ENCODE measurements at regions not wholly inside any gene's neighbourhood (a gene's known extent, or its start where the extent isn't known, plus 50 kb on each side); places are given as distances from the start of the nearest gene placed in this dataset.
A peak's percentile ranks its signal among the peaks of the same experiment; 100 is the strongest.

DNA sequence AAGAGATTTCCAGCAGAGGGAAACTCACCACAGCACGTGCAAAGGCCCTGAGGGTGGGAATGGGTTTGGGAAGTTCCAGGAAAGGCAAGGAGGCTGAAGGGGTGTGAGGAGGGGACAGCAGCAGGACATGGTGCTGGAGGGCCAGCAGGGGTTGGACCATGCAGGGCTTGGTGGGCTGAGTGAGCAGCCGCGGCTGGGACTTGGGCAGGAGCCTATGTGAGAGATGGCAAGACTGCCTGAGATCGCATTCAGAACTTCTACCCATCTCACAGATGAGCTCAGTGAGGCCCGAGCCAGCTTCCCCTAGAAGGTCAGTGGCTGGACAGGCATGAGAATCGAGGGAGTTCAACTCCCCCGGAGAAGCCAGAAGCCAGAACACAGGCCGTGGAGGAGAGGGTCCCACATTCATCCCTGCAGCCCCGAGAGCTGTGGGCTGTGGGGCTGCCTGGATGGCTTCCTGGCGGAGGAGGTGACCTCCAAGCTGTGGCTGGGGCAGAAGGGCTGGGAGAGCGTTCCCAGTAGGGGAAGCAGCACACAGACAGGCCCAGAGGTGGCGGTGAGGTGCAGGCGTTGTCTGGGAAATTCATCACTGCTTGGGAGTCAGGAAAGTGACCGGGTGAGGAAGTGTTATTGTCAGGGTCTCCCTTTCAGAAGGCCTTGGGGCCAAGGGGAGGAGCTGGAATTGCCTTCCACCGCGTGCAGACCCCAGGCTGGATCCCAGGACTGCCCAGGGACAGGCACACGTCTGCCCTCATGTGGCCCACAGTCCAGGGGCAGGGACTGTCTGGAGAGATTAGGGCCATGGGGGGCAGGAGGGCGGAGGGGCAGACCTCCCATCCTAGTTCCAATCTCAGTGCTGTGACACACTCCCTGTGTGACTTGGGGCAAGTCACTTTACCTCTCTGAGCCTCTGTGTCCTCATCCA is 103.8 kb downstream of the CEBPB start:
- Histone ChIP-seq H3K27me3 (ENCODE audit: control insufficient read depth, insufficient read depth, low read length) (no peaks in the 10 kb centered on the region), H3K4me1 (ENCODE audit: control insufficient read depth, insufficient read depth, low read length, poor library complexity, severe bottlenecking) (no peaks in the 10 kb centered on the region), H3K27ac (ENCODE audit: insufficient read depth, low read length, poor library complexity, severe bottlenecking) (no peak overlapping the region), H3K36me3 (ENCODE audit: control insufficient read depth, insufficient read depth, low read length) (no peaks in the 10 kb centered on the region), H3K9me3 (ENCODE audit: control insufficient read depth in 2 of 2, low read length in 2 of 2) (no peaks in the 10 kb centered on the region), H3K4me3 (ENCODE audit: low read depth, low read length) (no peak overlapping the region)
- ATAC-seq (ENCODE audit: low read depth in 2 of 2) (no peak), DNase-seq (no peak)
- Mint-ChIP-seq H3K9me3 (no peaks in the 10 kb centered on the region), H3K27ac (no peak overlapping the region), H3K4me3 (no peak overlapping the region), H3K4me1 (peaks cover 0 to 3% (median 0%) of the 10 kb centered on the region in 4 donors), H3K27me3 (peaks cover 4% of the 10 kb centered on the region), H3K36me3 (no peaks in the 10 kb centered on the region)

DNA sequence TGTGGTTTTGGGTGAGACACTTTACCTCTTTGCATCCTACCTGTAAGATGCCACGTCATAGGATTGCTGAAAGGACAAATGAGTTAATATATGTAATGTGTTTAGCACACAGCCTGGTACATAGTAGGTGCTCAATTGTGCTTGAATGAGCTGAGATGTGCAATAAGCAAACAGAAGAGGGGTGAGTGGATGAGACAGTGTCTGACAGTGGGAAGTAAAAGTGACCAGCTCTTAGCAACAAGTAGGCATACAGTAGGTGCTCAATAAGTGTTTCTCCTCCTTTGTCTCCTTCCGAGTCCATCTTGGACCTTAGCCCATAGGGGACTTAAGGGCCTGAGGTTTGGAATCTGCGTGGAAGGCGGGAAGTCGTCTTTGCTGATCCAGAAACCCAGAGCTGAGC is 104.7 kb downstream of the CEBPB start:
- H3K4me3 ChIP-seq (ENCODE audit: low read depth, low read length): no peak overlapping the region
- H3K4me3 Mint-ChIP-seq: no peak overlapping the region
- DNase-seq: no peak
- peaks cover 0 to 3% (median 0%) of the 10 kb centered on the region in 4 donors for H3K4me1 Mint-ChIP-seq
- no peak overlapping the region for H3K27ac ChIP-seq (ENCODE audit: insufficient read depth, low read length, poor library complexity, severe bottlenecking)
- H3K4me1 ChIP-seq (ENCODE audit: control insufficient read depth, insufficient read depth, low read length, poor library complexity, severe bottlenecking): no peaks in the 10 kb centered on the region
- H3K27me3 Mint-ChIP-seq: peaks cover 4% of the 10 kb centered on the region
- H3K9me3 ChIP-seq (ENCODE audit: control insufficient read depth in 2 of 2, low read length in 2 of 2): no peaks in the 10 kb centered on the region
- H3K27me3 ChIP-seq (ENCODE audit: control insufficient read depth, insufficient read depth, low read length): no peaks in the 10 kb centered on the region
- H3K9me3 Mint-ChIP-seq: no peaks in the 10 kb centered on the region
- H3K36me3 Mint-ChIP-seq: no peaks in the 10 kb centered on the region
- ATAC-seq (ENCODE audit: low read depth in 2 of 2): no peak
- H3K36me3 ChIP-seq (ENCODE audit: control insufficient read depth, insufficient read depth, low read length): no peaks in the 10 kb centered on the region
- no peak overlapping the region for H3K27ac Mint-ChIP-seq

GRCh38 chr20:50295762-50296449 is 105.3 kb downstream of the CEBPB start:
- no peak for DNase-seq
- Mint-ChIP-seq H3K27me3 (peaks cover 2% of the 10 kb centered on the region), H3K36me3 (no peaks in the 10 kb centered on the region), H3K4me1 (peaks cover 0 to 3% (median 0%) of the 10 kb centered on the region in 4 donors), H3K27ac (no peak overlapping the region), H3K9me3 (no peaks in the 10 kb centered on the region), H3K4me3 (no peak overlapping the region)
- Histone ChIP-seq H3K36me3 (ENCODE audit: control insufficient read depth, insufficient read depth, low read length) (no peaks in the 10 kb centered on the region), H3K4me1 (ENCODE audit: control insufficient read depth, insufficient read depth, low read length, poor library complexity, severe bottlenecking) (no peaks in the 10 kb centered on the region), H3K27me3 (ENCODE audit: control insufficient read depth, insufficient read depth, low read length) (no peaks in the 10 kb centered on the region), H3K9me3 (ENCODE audit: control insufficient read depth in 2 of 2, low read length in 2 of 2) (no peaks in the 10 kb centered on the region), H3K4me3 (ENCODE audit: low read depth, low read length) (no peak overlapping the region), H3K27ac (ENCODE audit: insufficient read depth, low read length, poor library complexity, severe bottlenecking) (no peak overlapping the region)
- no peak for ATAC-seq (ENCODE audit: low read depth in 2 of 2)

DNA sequence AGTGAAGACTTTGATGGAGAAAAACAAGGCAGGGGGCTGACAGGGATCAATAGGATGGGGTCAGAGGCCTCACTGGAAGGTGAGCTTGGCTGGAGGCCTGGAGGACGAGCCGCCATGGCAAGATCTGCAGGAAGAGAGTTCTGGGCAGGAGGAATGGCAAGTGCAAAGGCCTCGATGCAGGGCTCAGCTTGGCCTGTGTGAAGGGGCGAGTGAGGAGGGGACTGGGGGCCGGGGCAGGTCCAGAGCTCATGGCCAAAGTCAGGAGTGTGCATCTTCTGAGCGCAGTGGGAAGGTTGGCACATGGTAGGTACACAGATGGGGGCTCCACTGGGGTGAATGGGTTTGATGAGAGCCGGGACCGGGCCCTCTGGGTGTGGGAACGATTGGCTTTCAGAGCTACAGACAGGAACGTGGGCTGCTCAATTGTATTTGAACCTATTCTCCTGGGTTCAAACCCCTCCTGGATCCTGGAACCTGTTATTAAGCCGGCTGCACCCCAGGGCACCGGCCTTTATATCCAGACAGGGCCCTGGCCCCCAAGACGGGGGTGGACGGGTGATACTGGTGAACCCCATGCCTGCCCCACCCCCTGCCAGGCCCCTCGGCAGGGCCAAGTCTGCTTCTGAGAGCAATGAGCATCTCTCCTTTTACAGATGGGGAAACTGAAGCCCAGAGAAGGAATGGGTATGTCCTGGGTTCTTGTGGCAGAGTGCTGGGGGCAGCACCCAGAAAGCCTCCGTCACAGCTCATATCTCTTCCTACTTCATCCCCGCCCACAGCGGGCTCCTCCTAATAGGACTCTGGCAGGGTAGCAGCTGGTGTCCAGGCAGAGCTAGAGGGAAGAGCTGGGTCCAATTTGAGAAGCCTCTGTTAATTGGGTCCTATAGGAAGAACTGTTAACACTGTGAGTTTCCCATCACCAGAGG is 106.1 kb downstream of the CEBPB start:
- no peak overlapping the region for H3K4me3 ChIP-seq (ENCODE audit: low read depth, low read length)
- no peaks in the 10 kb centered on the region for H3K4me1 ChIP-seq (ENCODE audit: control insufficient read depth, insufficient read depth, low read length, poor library complexity, severe bottlenecking)
- Mint-ChIP-seq H3K4me3 (no peak overlapping the region), H3K4me1 (peaks cover 0 to 3% (median 0%) of the 10 kb centered on the region in 4 donors), H3K27me3 (no peaks in the 10 kb centered on the region), H3K9me3 (no peaks in the 10 kb centered on the region), H3K27ac (peak overlapping the region in 1 of 3 donors; percentile 38), H3K36me3 (no peaks in the 10 kb centered on the region)
- ATAC-seq (ENCODE audit: low read depth in 2 of 2) (no peak), DNase-seq (no peak)
- no peaks in the 10 kb centered on the region for H3K27me3 ChIP-seq (ENCODE audit: control insufficient read depth, insufficient read depth, low read length)
- no peaks in the 10 kb centered on the region for H3K36me3 ChIP-seq (ENCODE audit: control insufficient read depth, insufficient read depth, low read length)
- H3K27ac ChIP-seq (ENCODE audit: insufficient read depth, low read length, poor library complexity, severe bottlenecking): no peak overlapping the region
- H3K9me3 ChIP-seq (ENCODE audit: control insufficient read depth in 2 of 2, low read length in 2 of 2): no peaks in the 10 kb centered on the region

DNA sequence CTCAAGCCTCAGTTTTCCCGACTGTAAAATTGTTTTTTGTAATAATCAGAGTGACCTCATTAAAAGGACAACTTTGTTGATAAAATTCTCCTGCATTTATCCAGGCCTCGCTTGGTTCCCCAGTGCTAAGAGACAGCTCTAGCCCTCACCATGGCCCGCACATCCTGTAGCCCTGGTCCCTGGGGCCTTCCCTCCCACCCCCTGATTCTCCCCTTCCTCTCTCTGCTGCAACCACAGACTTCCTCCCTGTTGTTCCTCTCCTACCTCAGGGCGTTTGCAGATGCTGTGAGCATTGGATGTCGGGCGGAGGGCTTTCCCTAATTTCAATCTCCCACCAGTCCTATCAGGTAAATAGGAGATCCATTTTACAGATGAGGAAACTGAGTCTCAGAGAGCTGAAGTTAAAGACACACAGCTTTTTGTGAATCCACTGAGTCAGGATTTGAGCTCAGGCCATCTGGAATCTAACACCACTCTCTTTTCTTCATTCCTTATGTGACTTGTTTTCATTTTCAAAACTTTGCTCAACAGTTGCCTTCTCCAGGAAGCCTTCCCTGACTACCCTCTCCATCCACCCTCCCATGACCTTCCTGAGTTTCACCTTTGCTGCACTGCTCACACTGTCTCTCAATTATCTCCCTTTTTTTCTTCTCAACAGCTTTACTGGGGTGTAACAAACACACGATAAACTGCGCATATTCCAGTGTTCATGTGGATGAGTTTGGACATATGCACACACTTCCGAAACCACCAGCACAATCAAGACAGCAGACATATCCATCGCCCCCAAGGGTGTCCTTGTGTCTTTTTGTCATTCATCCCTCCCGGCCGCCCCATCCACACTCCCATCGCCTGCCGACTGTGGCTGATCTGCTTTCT is 107.1 kb downstream of the CEBPB start:
- Histone ChIP-seq H3K4me3 (ENCODE audit: low read depth, low read length) (no peak overlapping the region), H3K36me3 (ENCODE audit: control insufficient read depth, insufficient read depth, low read length) (no peaks in the 10 kb centered on the region), H3K4me1 (ENCODE audit: control insufficient read depth, insufficient read depth, low read length, poor library complexity, severe bottlenecking) (no peaks in the 10 kb centered on the region), H3K27me3 (ENCODE audit: control insufficient read depth, insufficient read depth, low read length) (no peaks in the 10 kb centered on the region), H3K9me3 (ENCODE audit: control insufficient read depth in 2 of 2, low read length in 2 of 2) (no peaks in the 10 kb centered on the region), H3K27ac (ENCODE audit: insufficient read depth, low read length, poor library complexity, severe bottlenecking) (no peak overlapping the region)
- no peak overlapping the region for H3K27ac Mint-ChIP-seq
- no peak for ATAC-seq (ENCODE audit: low read depth in 2 of 2)
- H3K4me1 Mint-ChIP-seq: peaks cover 0 to 3% (median 0%) of the 10 kb centered on the region in 4 donors
- H3K9me3 Mint-ChIP-seq: no peaks in the 10 kb centered on the region
- DNase-seq: peak in 1 of 3 donors; percentile 49
- no peak overlapping the region for H3K4me3 Mint-ChIP-seq
- H3K27me3 Mint-ChIP-seq: no peaks in the 10 kb centered on the region
- H3K36me3 Mint-ChIP-seq: no peaks in the 10 kb centered on the region

GRCh38 chr20:50298554-50299324 is 108.1 kb downstream of the CEBPB start:
- Mint-ChIP-seq H3K9me3 (no peaks in the 10 kb centered on the region), H3K27ac (no peak overlapping the region), H3K4me1 (peaks cover 0 to 3% (median 0%) of the 10 kb centered on the region in 4 donors), H3K27me3 (peaks cover 2% of the 10 kb centered on the region), H3K4me3 (no peak overlapping the region), H3K36me3 (no peaks in the 10 kb centered on the region)
- Histone ChIP-seq H3K27me3 (ENCODE audit: control insufficient read depth, insufficient read depth, low read length) (no peaks in the 10 kb centered on the region), H3K9me3 (ENCODE audit: control insufficient read depth in 2 of 2, low read length in 2 of 2) (no peaks in the 10 kb centered on the region), H3K4me1 (ENCODE audit: control insufficient read depth, insufficient read depth, low read length, poor library complexity, severe bottlenecking) (no peaks in the 10 kb centered on the region), H3K36me3 (ENCODE audit: control insufficient read depth, insufficient read depth, low read length) (no peaks in the 10 kb centered on the region), H3K27ac (ENCODE audit: insufficient read depth, low read length, poor library complexity, severe bottlenecking) (no peak overlapping the region), H3K4me3 (ENCODE audit: low read depth, low read length) (no peak overlapping the region)
- ATAC-seq (ENCODE audit: low read depth in 2 of 2) (no peak), DNase-seq (no peak)

All from CD4-positive, CD25-positive, alpha-beta regulatory T cell (primary cell).